HCT116 (cell line): ENCODE measurements at regions not wholly inside any gene's neighbourhood (a gene's known extent, or its start where the extent isn't known, plus 50 kb on each side); places are given as distances from the start of the nearest gene placed in this dataset.

ENCODE experiments used
- ATAC-seq: fragments of 200-7000 bp; cut with Tn5 transposase; 2 replicates; pipeline ENCODE4 v1.9.1; 2020; ENCODE audit warnings: mild to moderate bottlenecking, moderate library complexity
- BruUV-seq: library from RNA; stranded (reverse); fragments of 400-500 nt; replicated peaks from 2 replicates; lab custom pipeline; 2021; lab: Mats Ljungman, UMichigan
- CTCF ChIA-PET: fragments of 300-600 bp; sonication (Branson Sonifier 250); formaldehyde crosslinking; loops from one replicate; lab custom pipeline; 2021; ENCODE audit warnings: antibody characterized with exemption; lab: Charles Lee
- POLR2A ChIA-PET: fragments of 300-600, 350-600 bp; sonication (Branson Sonifier 250); formaldehyde crosslinking; loops from one replicate; lab custom pipeline; 2021; ENCODE audit warnings: antibody characterized with exemption; lab: Charles Lee
- RAD21 ChIA-PET, 2 experiments: fragments of 300-600 bp; sonication (Branson Sonifier 250); formaldehyde crosslinking; loops; one replicate each; lab custom pipeline; 2023; ENCODE audit warnings: low total read pairs in 2 of 2; ENCODE audit not compliant: uncharacterized antibody in 2 of 2, unreplicated experiment in 2 of 2, low non-redundant PET in 1 of 2; lab: Charles Lee
- DNase-seq: peaks from one replicate; pipeline ENCODE4 v3.0.0-alpha.2; 2010; ENCODE audit warnings: low read depth, low spot score
- H2AFZ ChIP-seq: fragments of 200-600 bp; shearing (Covaris generic), sonication (generic); 2 replicates; pipeline ENCODE4 v1.6.1; 2017; ENCODE audit warnings: low read depth, mixed run types, mixed read lengths, antibody characterized with exemption, low read length; ENCODE audit not compliant: poor library complexity, severe bottlenecking
- H3K27ac ChIP-seq: 2 replicates; pipeline ENCODE4 v1.5.1; 2012; ENCODE audit warnings: low read depth, low read length
- H3K27me3 ChIP-seq: fragments of 200-600 bp; sonication (generic); 2 replicates; pipeline ENCODE4 v1.6.1; 2016; ENCODE audit warnings: mixed run types, low read length, mixed read lengths; ENCODE audit not compliant: insufficient read depth
- H3K36me3 ChIP-seq, 2 experiments: fragments of 200-500 bp in 1 of 2; fragments of 200-600 bp in 1 of 2; sonication (Bioruptor generic) in 1 of 2; sonication (generic) in 1 of 2; 2 replicates each; pipeline versions ENCODE4 v1.5.1 to v1.6.1; 2014 to 2016; ENCODE audit warnings: low read length in 2 of 2, inconsistent platforms in 1 of 2, mixed read lengths in 1 of 2, mixed run types in 1 of 2; ENCODE audit not compliant: insufficient read depth in 2 of 2, control insufficient read depth in 1 of 2
- H3K4me1 ChIP-seq, 2 experiments: fragments of 200-600 bp in 1 of 2; sonication (generic) in 1 of 2; 2 replicates each; pipeline versions ENCODE4 v1.5.1 to v1.6.1; 2012 to 2017; ENCODE audit warnings: low read length in 2 of 2, inconsistent platforms in 1 of 2, mild to moderate bottlenecking in 1 of 2, mixed read lengths in 1 of 2, mixed run types in 1 of 2, moderate library complexity in 1 of 2; ENCODE audit not compliant: insufficient read depth in 2 of 2, control insufficient read depth in 1 of 2
- H3K4me2 ChIP-seq: fragments of 200-600 bp; sonication (generic); 2 replicates; pipeline ENCODE4 v1.6.1; 2017; ENCODE audit warnings: mixed run types, low read length, mixed read lengths
- H3K4me3 ChIP-seq, 2 experiments: fragments of 200-600 bp in 1 of 2; sonication (generic) in 1 of 2; replicated peaks in 1 of 2; 2 replicates each; pipeline ENCODE4 v1.5.1; 2011 to 2016; ENCODE audit warnings: low read length in 2 of 2, control low read depth in 1 of 2, low read depth in 1 of 2, mild to moderate bottlenecking in 1 of 2, mixed read lengths in 1 of 2, mixed run types in 1 of 2
- H3K79me2 ChIP-seq: fragments of 200-600 bp; sonication (generic); 2 replicates; pipeline ENCODE4 v1.6.1; 2017; ENCODE audit warnings: mild to moderate bottlenecking, mixed run types, low read length, moderate library complexity, mixed read lengths; ENCODE audit not compliant: insufficient read depth
- H3K9ac ChIP-seq: fragments of 200-600 bp; sonication (generic); 2 replicates; pipeline ENCODE4 v1.6.1; 2016; ENCODE audit warnings: low read length, mixed read lengths
- H3K9me2 ChIP-seq: fragments of 200-600 bp; sonication (generic), shearing (Covaris generic); 2 replicates; pipeline ENCODE4 v1.6.1; 2017; ENCODE audit warnings: mixed run types, mild to moderate bottlenecking, moderate library complexity; ENCODE audit not compliant: insufficient read depth
- H3K9me3 ChIP-seq, 2 experiments: fragments of 200-500 bp in 1 of 2; fragments of 200-600 bp in 1 of 2; sonication (Bioruptor generic) in 1 of 2; sonication (generic) in 1 of 2; 2 replicates each; pipeline ENCODE4 v1.6.1; 2014 to 2017; ENCODE audit warnings: low read length in 2 of 2, mixed read lengths in 2 of 2, inconsistent platforms in 1 of 2, low read depth in 1 of 2, mild to moderate bottlenecking in 1 of 2, mixed run types in 1 of 2, moderate library complexity in 1 of 2; ENCODE audit not compliant: control insufficient read depth in 1 of 2, insufficient read depth in 1 of 2
- H4K20me1 ChIP-seq: fragments of 200-600 bp; sonication (generic), shearing (Covaris generic); 2 replicates; pipeline ENCODE4 v1.6.1; 2017; ENCODE audit warnings: mixed run types, mild to moderate bottlenecking, moderate library complexity; ENCODE audit not compliant: insufficient read depth
- ATF3 ChIP-seq: IDR thresholded peaks from 2 replicates; pipeline ENCODE4 v1.6.1; 2012
- CBX3 ChIP-seq: IDR thresholded peaks from 2 replicates; pipeline ENCODE4 v1.6.1; 2012; ENCODE audit warnings: low read depth
- CEBPB ChIP-seq: IDR thresholded peaks from 2 replicates; pipeline ENCODE4 v1.6.1; 2012; ENCODE audit warnings: low read depth
- CTCF ChIP-seq, 3 experiments: fragments of 200-600 bp in 1 of 3; sonication (generic) in 1 of 3; IDR thresholded peaks in 2 of 3; conservative IDR thresholded peaks in 1 of 3; 2 replicates each; pipeline ENCODE4 v1.5.1; 2012 to 2017; ENCODE audit warnings: low read depth in 2 of 3, low read length in 2 of 3, antibody characterized with exemption in 1 of 3, borderline replicate concordance in 1 of 3, control low read depth in 1 of 3, mild to moderate bottlenecking in 1 of 3, mixed read lengths in 1 of 3, mixed run types in 1 of 3, moderate library complexity in 1 of 3; ENCODE audit not compliant: insufficient read depth in 1 of 3
- EGR1 ChIP-seq: IDR thresholded peaks from 2 replicates; pipeline ENCODE4 v1.6.1; 2012; ENCODE audit warnings: low read depth
- ELF1 ChIP-seq: IDR thresholded peaks from 2 replicates; pipeline ENCODE4 v1.6.1; 2012; ENCODE audit warnings: low read depth, borderline replicate concordance
- FOSL1 ChIP-seq: IDR thresholded peaks from 2 replicates; pipeline ENCODE4 v1.6.1; 2012; ENCODE audit warnings: low read depth
- MAX ChIP-seq: IDR thresholded peaks from 2 replicates; pipeline ENCODE4 v1.6.1; 2012
- POLR2A ChIP-seq: IDR thresholded peaks from 2 replicates; pipeline ENCODE4 v1.7.0; 2011; ENCODE audit warnings: borderline replicate concordance; ENCODE audit not compliant: insufficient read depth, insufficient read length; ENCODE audit errors: extremely low read depth
- POLR2AphosphoS5 ChIP-seq: IDR thresholded peaks from 2 replicates; pipeline ENCODE4 v1.6.1; 2011; ENCODE audit warnings: mild to moderate bottlenecking, low read depth, low read length, moderate library complexity
- RAD21 ChIP-seq: IDR thresholded peaks from 2 replicates; pipeline ENCODE4 v1.6.1; 2012; ENCODE audit warnings: low read depth, mild to moderate bottlenecking
- SIN3A ChIP-seq: IDR thresholded peaks from 2 replicates; pipeline ENCODE4 v1.6.1; 2012; ENCODE audit warnings: low read depth
- SP1 ChIP-seq: IDR thresholded peaks from 2 replicates; pipeline ENCODE4 v1.6.1; 2012; ENCODE audit warnings: low read depth
- SRF ChIP-seq: IDR thresholded peaks from 2 replicates; pipeline ENCODE4 v1.6.1; 2012; ENCODE audit warnings: low read depth
- TCF7L2 ChIP-seq: IDR thresholded peaks from 2 replicates; pipeline ENCODE4 v1.7.0; 2011; ENCODE audit warnings: borderline replicate concordance, inconsistent platforms; ENCODE audit not compliant: insufficient read depth, insufficient read length; ENCODE audit errors: extremely low read depth
- YY1 ChIP-seq: IDR thresholded peaks from 2 replicates; pipeline ENCODE4 v1.6.1; 2011; ENCODE audit warnings: low read length, low read depth, moderate library complexity, mild to moderate bottlenecking; ENCODE audit not compliant: insufficient replicate concordance; ENCODE audit errors: extremely low read depth
- ZFX ChIP-seq: fragments of 450-650 bp; IDR thresholded peaks from 2 replicates; pipeline ENCODE4 v1.6.1; 2017
- ZNF274 ChIP-seq: fragments of 200-500 bp; sonication (Bioruptor generic); IDR thresholded peaks from 2 replicates; pipeline ENCODE4 v1.6.1; 2014; ENCODE audit warnings: mild to moderate bottlenecking, low read depth, low read length, inconsistent platforms
- intact Hi-C: fragments of 100-400 bp; cut with micrococcal nuclease; formaldehyde crosslinking; loops from 2 replicates; pipeline ENCODE4 v1.10.0; 2022
- TF ChIP-seq, protein P1 (sequence below): IDR thresholded peaks from 2 replicates; pipeline ENCODE4 v1.6.1; 2011; ENCODE audit warnings: mild to moderate bottlenecking, low read length, moderate library complexity; ENCODE audit not compliant: insufficient replicate concordance; ENCODE audit errors: extremely low read depth

- Histone ChIP-seq H3K4me2 (no peak overlapping the region), H3K27ac (no peak overlapping the region), H3K9me3 (peaks cover 7 to 15% of the 10 kb centered on the region in 2 experiments; a peak in 2 of 4 replicates), H3K9me2 (no peaks in the 10 kb centered on the region), H3K4me3 (no peak overlapping the region), H4K20me1 (no peaks in the 10 kb centered on the region), H3K9ac (no peak overlapping the region), H3K27me3 (no peaks in the 10 kb centered on the region), H2AFZ (no peak overlapping the region), H3K4me1 (no peaks in the 10 kb centered on the region), H3K79me2 (no peaks in the 10 kb centered on the region), H3K36me3 (no peaks in the 10 kb centered on the region)
- ATAC-seq (no peak), DNase-seq (no peak)
- POLR2A ChIA-PET, result no interaction called here
- TF ChIP-seq YY1, result no peak
- TF ChIP-seq SRF, result no peak
- intact Hi-C loops, result no loop called here
- CTCF ChIA-PET, result no interaction called here
- RAD21 ChIA-PET, result no interaction called here
- BruUV-seq, result no TSS peak
These were observed 930.5 kb downstream of the TLE4 start for GRCh38 chr9:80502306-80502705.

GRCh38 chr9:80501635-80502034 lies 929.9 kb downstream of the TLE4 start:
- ChIA-PET RAD21 (no interaction called here), POLR2A (no interaction called here), CTCF (no interaction called here)
- intact Hi-C loops, result no loop called here
- Histone ChIP-seq H3K9me3 (peaks cover 7 to 15% of the 10 kb centered on the region in 2 experiments; a peak in 2 of 4 replicates), H2AFZ (no peak overlapping the region), H3K27me3 (no peaks in the 10 kb centered on the region), H3K4me1 (no peaks in the 10 kb centered on the region), H3K36me3 (no peaks in the 10 kb centered on the region), H3K79me2 (no peaks in the 10 kb centered on the region), H3K4me3 (no peak overlapping the region), H3K27ac (no peak overlapping the region), H3K9ac (no peak overlapping the region), H3K9me2 (no peaks in the 10 kb centered on the region), H3K4me2 (no peak overlapping the region), H4K20me1 (no peaks in the 10 kb centered on the region)
- no peak for ATAC-seq
- BruUV-seq, result no TSS peak
- DNase-seq, result no peak
- TF ChIP-seq TCF7L2, result no peak
- no peak for TF ChIP-seq ZNF274
- TF ChIP-seq MAX, result no peak
- no peak for TF ChIP-seq POLR2AphosphoS5
- TF ChIP-seq CTCF (IDR thresholded peaks at IDR 0.05 in 2 of 3, conservative IDR thresholded peaks at IDR 0.05 in 1 of 3; ENCODE audit: borderline replicate concordance in 1 of 3, insufficient read depth in 1 of 3, low read depth in 2 of 3, low read length in 2 of 3), result no peak
- TF ChIP-seq EGR1, result no peak
- no peak for TF ChIP-seq FOSL1
- TF ChIP-seq SRF, result no peak
- TF ChIP-seq CEBPB, result no peak
- no peak for TF ChIP-seq ZFX
- no peak for TF ChIP-seq ATF3
- no peak for TF ChIP-seq SP1
- TF ChIP-seq ELF1, result no peak
- no peak for TF ChIP-seq CBX3
- TF ChIP-seq YY1, result no peak
- no peak for TF ChIP-seq POLR2A
- TF ChIP-seq RAD21, result no peak
- no peak for TF ChIP-seq SIN3A
- TF ChIP-seq, protein P1, sequence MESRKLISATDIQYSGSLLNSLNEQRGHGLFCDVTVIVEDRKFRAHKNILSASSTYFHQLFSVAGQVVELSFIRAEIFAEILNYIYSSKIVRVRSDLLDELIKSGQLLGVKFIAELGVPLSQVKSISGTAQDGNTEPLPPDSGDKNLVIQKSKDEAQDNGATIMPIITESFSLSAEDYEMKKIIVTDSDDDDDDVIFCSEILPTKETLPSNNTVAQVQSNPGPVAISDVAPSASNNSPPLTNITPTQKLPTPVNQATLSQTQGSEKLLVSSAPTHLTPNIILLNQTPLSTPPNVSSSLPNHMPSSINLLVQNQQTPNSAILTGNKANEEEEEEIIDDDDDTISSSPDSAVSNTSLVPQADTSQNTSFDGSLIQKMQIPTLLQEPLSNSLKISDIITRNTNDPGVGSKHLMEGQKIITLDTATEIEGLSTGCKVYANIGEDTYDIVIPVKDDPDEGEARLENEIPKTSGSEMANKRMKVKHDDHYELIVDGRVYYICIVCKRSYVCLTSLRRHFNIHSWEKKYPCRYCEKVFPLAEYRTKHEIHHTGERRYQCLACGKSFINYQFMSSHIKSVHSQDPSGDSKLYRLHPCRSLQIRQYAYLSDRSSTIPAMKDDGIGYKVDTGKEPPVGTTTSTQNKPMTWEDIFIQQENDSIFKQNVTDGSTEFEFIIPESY, result no peak
